Skin epidermis (tissue), 12 donors: ENCODE measurements at regions not wholly inside any gene's neighbourhood (a gene's known extent, or its start where the extent isn't known, plus 50 kb on each side); places are given as distances from the start of the nearest gene placed in this dataset.

ENCODE experiments used
- H3K27ac ChIP-seq, 21 experiments: fragments of 200-600 bp; sonication (generic) in 11 of 21; one replicate each; pipeline ENCODE4 v1.5.0; 2020; ENCODE audit warnings: mild to moderate bottlenecking in 3 of 21, inconsistent platforms in 2 of 21, moderate library complexity in 2 of 21
- H3K4me3 ChIP-seq, 7 experiments: fragments of 200-600 bp; sonication (generic) in 2 of 7; one replicate each; pipeline ENCODE4 v1.5.0; 2020; ENCODE audit warnings: inconsistent platforms in 2 of 7, mild to moderate bottlenecking in 2 of 7, moderate library complexity in 1 of 7

GRCh38 chr13:55298201-55298600 lies 1842.5 kb upstream of the PRR20A start:
- H3K27ac ChIP-seq, result no peak overlapping the region
- H3K4me3 ChIP-seq, result no peak overlapping the region

- H3K27ac ChIP-seq, result no peak overlapping the region
- H3K4me3 ChIP-seq, result no peak overlapping the region
Observed at GRCh38 chr13:55302568-55302967, 1838.2 kb upstream of the PRR20A start.

GRCh38 chr13:55307909-55308308 lies 1832.8 kb upstream of the PRR20A start:
- H3K4me3 ChIP-seq, result no peak overlapping the region
- H3K27ac ChIP-seq, result no peak overlapping the region

- no peak overlapping the region for H3K27ac ChIP-seq
- H3K4me3 ChIP-seq, result no peak overlapping the region
Observed at GRCh38 chr13:55341891-55342290, 1798.8 kb upstream of the PRR20A start.

GRCh38 chr13:55345224-55345623 lies 1795.5 kb upstream of the PRR20A start:
- H3K4me3 ChIP-seq, result no peak overlapping the region
- H3K27ac ChIP-seq, result no peak overlapping the region

- no peak overlapping the region for H3K27ac ChIP-seq
- H3K4me3 ChIP-seq, result no peak overlapping the region
Observed at GRCh38 chr13:55347528-55347927, 1793.2 kb upstream of the PRR20A start.

GRCh38 chr13:55359067-55359466 lies 1781.7 kb upstream of the PRR20A start:
- no peak overlapping the region for H3K27ac ChIP-seq
- H3K4me3 ChIP-seq, result no peak overlapping the region

- no peak overlapping the region for H3K4me3 ChIP-seq
- no peak overlapping the region for H3K27ac ChIP-seq
Observed at GRCh38 chr13:55361141-55361540, 1779.6 kb upstream of the PRR20A start.

GRCh38 chr13:55366676-55367075 lies 1774.0 kb upstream of the PRR20A start:
- Histone ChIP-seq H3K27ac (no peak overlapping the region), H3K4me3 (no peak overlapping the region)

GRCh38 chr13:55394470-55394869 lies 1746.2 kb upstream of the PRR20A start:
- H3K4me3 ChIP-seq, result no peak overlapping the region
- no peak overlapping the region for H3K27ac ChIP-seq

GRCh38 chr13:55402870-55403269 lies 1737.8 kb upstream of the PRR20A start:
- Histone ChIP-seq H3K4me3 (no peak overlapping the region), H3K27ac (no peak overlapping the region)

- H3K27ac ChIP-seq, result no peak overlapping the region
- no peak overlapping the region for H3K4me3 ChIP-seq
Observed at GRCh38 chr13:55403887-55404487, 1736.7 kb upstream of the PRR20A start.

- Histone ChIP-seq H3K27ac (no peak overlapping the region), H3K4me3 (no peak overlapping the region)
Observed at GRCh38 chr13:55410398-55411330, 1730.1 kb upstream of the PRR20A start.

- Histone ChIP-seq H3K4me3 (no peak overlapping the region), H3K27ac (no peak overlapping the region)
Observed at GRCh38 chr13:55418095-55418494, 1722.6 kb upstream of the PRR20A start.

GRCh38 chr13:55432814-55433213 lies 1707.9 kb upstream of the PRR20A start:
- Histone ChIP-seq H3K27ac (no peak overlapping the region), H3K4me3 (no peak overlapping the region)

GRCh38 chr13:55437162-55437561 lies 1703.6 kb upstream of the PRR20A start:
- Histone ChIP-seq H3K4me3 (no peak overlapping the region), H3K27ac (no peak overlapping the region)

- Histone ChIP-seq H3K4me3 (no peak overlapping the region), H3K27ac (no peak overlapping the region)
Observed at GRCh38 chr13:55439450-55439849, 1701.3 kb upstream of the PRR20A start.

GRCh38 chr13:55440465-55441085 lies 1700.1 kb upstream of the PRR20A start:
- H3K27ac ChIP-seq, result no peak overlapping the region

GRCh38 chr13:55464222-55464621 lies 1676.5 kb upstream of the PRR20A start:
- no peak overlapping the region for H3K27ac ChIP-seq
- no peak overlapping the region for H3K4me3 ChIP-seq

More at GRCh38 chr13:55440465-55441085, 1700.1 kb upstream of the PRR20A start:
- H3K4me3 ChIP-seq, result no peak overlapping the region

- Histone ChIP-seq H3K4me3 (no peak overlapping the region), H3K27ac (no peak overlapping the region)
Observed at GRCh38 chr13:55467476-55467875, 1673.2 kb upstream of the PRR20A start.

- Histone ChIP-seq H3K4me3 (no peak overlapping the region), H3K27ac (no peak overlapping the region)
Observed at GRCh38 chr13:55483626-55484158, 1657.0 kb upstream of the PRR20A start.
